SU-DHL-6 (cell line): ENCODE measurements at regions not wholly inside any gene's neighbourhood (a gene's known extent, or its start where the extent isn't known, plus 50 kb on each side); places are given as distances from the start of the nearest gene placed in this dataset.

Experiments
- H2AFZ ChIP-seq: fragments of 200-600 bp; sonication (generic); 2 replicates; pipeline ENCODE4 v1.6.1; 2014; ENCODE audit warnings: low read depth, mild to moderate bottlenecking, moderate library complexity, mixed read lengths, antibody characterized with exemption, low read length; ENCODE audit not compliant: severe bottlenecking
- H3F3A ChIP-seq: fragments of 200-600 bp; shearing (Covaris generic); 2 replicates; pipeline ENCODE4 v1.6.0; 2016; ENCODE audit warnings: antibody characterized with exemption, mild to moderate bottlenecking; ENCODE audit not compliant: insufficient read depth
- H3K27ac ChIP-seq: fragments of 200-600 bp; sonication (generic); 2 replicates; pipeline ENCODE4 v1.5.1; 2016; ENCODE audit warnings: low read depth, mild to moderate bottlenecking, low read length, moderate library complexity, mixed read lengths
- H3K27me3 ChIP-seq: fragments of 200-600 bp; sonication (generic), shearing (Covaris generic); 2 replicates; pipeline ENCODE4 v1.6.0; 2014; ENCODE audit warnings: mild to moderate bottlenecking, low read length
- H3K36me3 ChIP-seq: fragments of 200-600 bp; sonication (generic); 2 replicates; pipeline ENCODE4 v1.6.1; 2014; ENCODE audit warnings: mild to moderate bottlenecking, low read length, mixed read lengths
- H3K4me2 ChIP-seq: fragments of 300-600, 200-600 bp; shearing (Covaris generic), sonication (generic); 2 replicates; pipeline ENCODE4 v1.6.0; 2014; ENCODE audit warnings: low read length, low read depth, mild to moderate bottlenecking; ENCODE audit not compliant: poor library complexity, severe bottlenecking
- H3K4me3 ChIP-seq: fragments of 200-600 bp; sonication (generic); 2 replicates; pipeline ENCODE4 v1.5.1; 2014; ENCODE audit warnings: antibody characterized with exemption, low read length, mild to moderate bottlenecking, mixed read lengths; ENCODE audit not compliant: insufficient read depth, poor library complexity, severe bottlenecking
- H3K79me2 ChIP-seq: fragments of 200-600 bp; sonication (generic); 2 replicates; pipeline ENCODE4 v1.6.1; 2014; ENCODE audit warnings: mild to moderate bottlenecking, low read length, moderate library complexity; ENCODE audit not compliant: insufficient read depth
- H3K9ac ChIP-seq: fragments of 200-600 bp; sonication (generic); 2 replicates; pipeline ENCODE4 v1.7.0; 2014; ENCODE audit warnings: mild to moderate bottlenecking, low read length
- H3K9me2 ChIP-seq: fragments of 200-600 bp; sonication (generic); replicated peaks from 2 replicates; pipeline ENCODE4 v1.6.1; 2014; ENCODE audit warnings: low read length; ENCODE audit not compliant: insufficient read depth
- H3K9me3 ChIP-seq: fragments of 200-600 bp; sonication (generic); 2 replicates; pipeline ENCODE4 v1.6.1; 2014; ENCODE audit warnings: low read length, mixed read lengths; ENCODE audit not compliant: insufficient read depth
- H4K20me1 ChIP-seq: fragments of 200-600 bp; sonication (generic); 2 replicates; pipeline ENCODE4 v1.6.1; 2014; ENCODE audit warnings: low read depth, mild to moderate bottlenecking, antibody characterized with exemption, low read length, moderate library complexity, mixed read lengths
- EZH2phosphoT487 ChIP-seq: fragments of 200-600 bp; sonication (generic), shearing (Covaris generic); conservative IDR thresholded peaks from 2 replicates; pipeline ENCODE4 v1.6.1; 2018; ENCODE audit warnings: mild to moderate bottlenecking, antibody characterized with exemption, low read length, moderate library complexity, mixed read lengths
- TF ChIP-seq, protein P1 (sequence below): fragments of 200-600 bp; sonication (generic); IDR thresholded peaks from one replicate; pipeline ENCODE4 v1.5.1; 2017; ENCODE audit warnings: antibody characterized with exemption, mild to moderate bottlenecking, low read length, moderate library complexity; ENCODE audit not compliant: insufficient read depth, poor library complexity, severe bottlenecking

GRCh38 chr16:14357328-14357727 lies 272.7 kb downstream of the PARN start:
- no peaks in the 10 kb centered on the region for H4K20me1 ChIP-seq
- H3K27ac ChIP-seq, result no peak overlapping the region
- no peak overlapping the region for H3K4me2 ChIP-seq
- no peak overlapping the region for H3K9ac ChIP-seq
- H3F3A ChIP-seq, result peaks cover 15% of the 10 kb centered on the region
- H3K9me3 ChIP-seq, result no peaks in the 10 kb centered on the region
- no peak overlapping the region for H3K4me3 ChIP-seq
- H3K27me3 ChIP-seq, result no peaks in the 10 kb centered on the region
- no peaks in the 10 kb centered on the region for H3K36me3 ChIP-seq
- H3K9me2 ChIP-seq, result no peaks in the 10 kb centered on the region
- H3K79me2 ChIP-seq, result no peaks in the 10 kb centered on the region
- TF ChIP-seq, protein P1, sequence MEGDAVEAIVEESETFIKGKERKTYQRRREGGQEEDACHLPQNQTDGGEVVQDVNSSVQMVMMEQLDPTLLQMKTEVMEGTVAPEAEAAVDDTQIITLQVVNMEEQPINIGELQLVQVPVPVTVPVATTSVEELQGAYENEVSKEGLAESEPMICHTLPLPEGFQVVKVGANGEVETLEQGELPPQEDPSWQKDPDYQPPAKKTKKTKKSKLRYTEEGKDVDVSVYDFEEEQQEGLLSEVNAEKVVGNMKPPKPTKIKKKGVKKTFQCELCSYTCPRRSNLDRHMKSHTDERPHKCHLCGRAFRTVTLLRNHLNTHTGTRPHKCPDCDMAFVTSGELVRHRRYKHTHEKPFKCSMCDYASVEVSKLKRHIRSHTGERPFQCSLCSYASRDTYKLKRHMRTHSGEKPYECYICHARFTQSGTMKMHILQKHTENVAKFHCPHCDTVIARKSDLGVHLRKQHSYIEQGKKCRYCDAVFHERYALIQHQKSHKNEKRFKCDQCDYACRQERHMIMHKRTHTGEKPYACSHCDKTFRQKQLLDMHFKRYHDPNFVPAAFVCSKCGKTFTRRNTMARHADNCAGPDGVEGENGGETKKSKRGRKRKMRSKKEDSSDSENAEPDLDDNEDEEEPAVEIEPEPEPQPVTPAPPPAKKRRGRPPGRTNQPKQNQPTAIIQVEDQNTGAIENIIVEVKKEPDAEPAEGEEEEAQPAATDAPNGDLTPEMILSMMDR, result no peak
- TF ChIP-seq EZH2phosphoT487, result no peak
- no peak overlapping the region for H2AFZ ChIP-seq

DNA sequence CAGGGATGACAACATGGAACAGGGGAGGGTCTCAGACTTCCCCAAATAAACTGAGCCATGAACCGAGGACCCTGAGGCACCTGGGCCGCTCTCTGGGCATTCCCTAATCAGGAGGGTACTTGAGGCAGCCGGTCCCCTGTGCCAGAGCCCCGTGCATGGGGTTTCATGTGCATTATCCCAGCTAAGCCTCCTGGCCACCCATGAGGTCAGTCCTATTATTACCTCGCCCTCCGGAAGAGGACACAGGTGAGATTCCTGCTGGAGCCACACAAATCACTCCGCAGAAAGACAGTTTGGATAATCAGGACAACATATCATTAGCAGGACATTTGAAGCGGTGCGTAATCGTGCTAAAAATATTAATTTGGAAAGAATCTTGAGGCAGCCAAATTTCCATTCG lies 274.0 kb downstream of the PARN start:
- Histone ChIP-seq H3K9me2 (no peaks in the 10 kb centered on the region), H3K27me3 (no peaks in the 10 kb centered on the region), H4K20me1 (no peaks in the 10 kb centered on the region), H3K4me2 (no peak overlapping the region), H3K36me3 (no peaks in the 10 kb centered on the region), H3K79me2 (no peaks in the 10 kb centered on the region), H3K27ac (peak overlapping the region; percentile 96), H3F3A (peaks cover 15% of the 10 kb centered on the region), H2AFZ (no peak overlapping the region), H3K9me3 (no peaks in the 10 kb centered on the region), H3K9ac (no peak overlapping the region), H3K4me3 (no peak overlapping the region)
- TF ChIP-seq EZH2phosphoT487, result no peak
- TF ChIP-seq, protein P1, result no peak

GRCh38 chr16:14354561-14355351 lies 275.3 kb downstream of the PARN start:
- Histone ChIP-seq H3K79me2 (no peaks in the 10 kb centered on the region), H3F3A (peaks cover 15% of the 10 kb centered on the region), H4K20me1 (no peaks in the 10 kb centered on the region), H3K9me3 (no peaks in the 10 kb centered on the region), H3K27me3 (no peaks in the 10 kb centered on the region), H3K9ac (no peak overlapping the region; the same call in 1 of the 2 replicates), H3K36me3 (no peaks in the 10 kb centered on the region), H3K27ac (peak overlapping the region; percentile 96), H3K4me2 (peak overlapping the region; percentile 59), H2AFZ (no peak overlapping the region), H3K9me2 (no peaks in the 10 kb centered on the region), H3K4me3 (no peak overlapping the region)
- TF ChIP-seq, protein P1, result no peak
- TF ChIP-seq EZH2phosphoT487, result no peak
